HepG2 (cell line): ENCODE measurements at regions not wholly inside any gene's neighbourhood (a gene's known extent, or its start where the extent isn't known, plus 50 kb on each side); places are given as distances from the start of the nearest gene placed in this dataset.
A peak's percentile ranks its signal among the peaks of the same experiment; 100 is the strongest.

Source experiments
- ATF7-NPFF ChIP-seq: sonication (generic); formaldehyde crosslinking; IDR thresholded peaks from 2 replicates; pipeline ENCODE4 v1.8.1; 2023; ENCODE audit warnings: mild to moderate bottlenecking, low read depth, missing genetic modification reagents, moderate library complexity
- CSRNP1 ChIP-seq: sonication (generic); formaldehyde crosslinking; IDR thresholded peaks from 2 replicates; pipeline ENCODE4 v1.8.1; 2023; ENCODE audit warnings: mild to moderate bottlenecking, missing genetic modification reagents
- KLF16 ChIP-seq, 2 experiments: sonication (generic) in 1 of 2; formaldehyde crosslinking in 1 of 2; IDR thresholded peaks; 2 replicates each; pipeline versions ENCODE4 v1.6.1 to v1.8.0; 2016 to 2023; ENCODE audit warnings: missing genetic modification reagents in 2 of 2, missing compliant biosample characterization in 1 of 2
- NCOA5 ChIP-seq: sonication (generic); formaldehyde crosslinking; IDR thresholded peaks from 2 replicates; pipeline ENCODE4 v1.4.0; 2020; ENCODE audit warnings: missing genetic modification reagents
- PRDM4 ChIP-seq: sonication (generic); formaldehyde crosslinking; IDR thresholded peaks from 2 replicates; pipeline ENCODE4 v1.9.0; 2021; ENCODE audit warnings: missing genetic modification reagents, borderline replicate concordance
- THYN1 ChIP-seq: sonication (generic); formaldehyde crosslinking; IDR thresholded peaks from 2 replicates; pipeline ENCODE4 v1.8.1; 2023; ENCODE audit warnings: low read depth, mild to moderate bottlenecking, moderate library complexity, missing genetic modification reagents, borderline replicate concordance
- ZIK1 ChIP-seq: sonication (generic); formaldehyde crosslinking; IDR thresholded peaks from 2 replicates; pipeline ENCODE4 v1.5.0; 2020; ENCODE audit warnings: mild to moderate bottlenecking, low read depth, missing genetic modification reagents, borderline replicate concordance
- ZNF234 ChIP-seq: sonication (generic); formaldehyde crosslinking; conservative IDR thresholded peaks from 2 replicates; pipeline ENCODE4 v1.5.1; 2020; ENCODE audit warnings: mild to moderate bottlenecking, missing genetic modification reagents
- ZNF382 ChIP-seq: sonication (generic); formaldehyde crosslinking; IDR thresholded peaks from 2 replicates; pipeline ENCODE4 v1.5.0; 2020; ENCODE audit warnings: missing genetic modification reagents, mild to moderate bottlenecking, borderline replicate concordance
- ZNF577 ChIP-seq: sonication (generic); formaldehyde crosslinking; IDR thresholded peaks from 2 replicates; pipeline ENCODE4 v1.4.0; 2020; ENCODE audit warnings: mild to moderate bottlenecking, low read depth, missing genetic modification reagents, borderline replicate concordance
- ZXDC ChIP-seq: sonication (generic); formaldehyde crosslinking; IDR thresholded peaks from 2 replicates; pipeline ENCODE4 v1.5.0; 2020; ENCODE audit warnings: mild to moderate bottlenecking, missing genetic modification reagents
- TF ChIP-seq, protein P1 (sequence below): IDR thresholded peaks from 2 replicates; pipeline ENCODE4 v1.6.1; 2016; ENCODE audit warnings: missing genetic modification reagents, missing compliant biosample characterization
- TF ChIP-seq, protein P2 (sequence below): sonication (generic); formaldehyde crosslinking; IDR thresholded peaks from 2 replicates; pipeline ENCODE4 v1.4.0; 2020; ENCODE audit warnings: missing genetic modification reagents
- TF ChIP-seq, protein P3 (sequence below): sonication (generic); formaldehyde crosslinking; IDR thresholded peaks from 2 replicates; pipeline ENCODE4 v1.5.1; 2020; ENCODE audit warnings: missing genetic modification reagents, mild to moderate bottlenecking, borderline replicate concordance

DNA sequence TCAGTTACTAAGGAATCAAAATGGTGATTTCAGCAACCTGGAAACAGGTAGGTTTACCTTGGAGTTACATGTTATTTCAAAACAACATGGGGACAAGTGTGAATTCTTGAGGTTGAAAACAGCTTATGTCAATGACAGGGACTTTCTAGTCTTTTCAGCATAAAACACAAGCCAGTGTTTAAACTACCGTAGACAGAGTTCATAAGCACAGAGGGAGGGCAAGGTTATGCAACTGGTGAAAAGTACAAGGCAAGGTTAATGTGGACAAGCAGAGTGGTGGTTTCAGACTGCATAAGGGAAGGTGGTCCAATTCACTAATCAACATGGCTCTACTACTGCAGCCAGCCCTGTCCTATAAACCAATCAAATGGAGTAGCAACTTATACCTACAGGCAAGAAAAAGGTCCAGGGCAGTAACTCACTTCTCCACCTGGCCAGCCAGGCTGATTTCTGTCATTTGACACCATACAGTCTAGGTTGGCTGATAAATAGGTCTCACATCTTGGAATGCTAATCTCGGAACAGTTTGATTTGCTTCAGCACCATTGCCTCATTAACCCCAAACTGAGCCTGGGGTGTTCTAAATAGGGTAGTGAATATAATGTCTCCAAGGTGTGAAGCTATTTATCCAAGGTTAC, 250.3 kb upstream of the PROX1 start (continued):
- no peak for TF ChIP-seq ATF7-NPFF (CRISPR knock-in tag)
- no peak for TF ChIP-seq ZXDC (CRISPR knock-in tag)
- peak in 1 of 2 experiments; percentile 37; a peak in 1 of 4 replicates for TF ChIP-seq KLF16 (CRISPR knock-in tag; IDR thresholded peaks at IDR 0.05)
- TF ChIP-seq ZNF382 (CRISPR knock-in tag) = no peak
- TF ChIP-seq ZNF234 (CRISPR knock-in tag) = no peak
- TF ChIP-seq PRDM4 (CRISPR knock-in tag) = no peak
- TF ChIP-seq ZIK1 (CRISPR knock-in tag) = no peak
- no peak for TF ChIP-seq NCOA5 (CRISPR knock-in tag)
- TF ChIP-seq, protein P1, sequence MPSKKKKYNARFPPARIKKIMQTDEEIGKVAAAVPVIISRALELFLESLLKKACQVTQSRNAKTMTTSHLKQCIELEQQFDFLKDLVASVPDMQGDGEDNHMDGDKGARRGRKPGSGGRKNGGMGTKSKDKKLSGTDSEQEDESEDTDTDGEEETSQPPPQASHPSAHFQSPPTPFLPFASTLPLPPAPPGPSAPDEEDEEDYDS = peak; percentile 58; the same call in 1 of the 2 replicates
- TF ChIP-seq, protein P2, sequence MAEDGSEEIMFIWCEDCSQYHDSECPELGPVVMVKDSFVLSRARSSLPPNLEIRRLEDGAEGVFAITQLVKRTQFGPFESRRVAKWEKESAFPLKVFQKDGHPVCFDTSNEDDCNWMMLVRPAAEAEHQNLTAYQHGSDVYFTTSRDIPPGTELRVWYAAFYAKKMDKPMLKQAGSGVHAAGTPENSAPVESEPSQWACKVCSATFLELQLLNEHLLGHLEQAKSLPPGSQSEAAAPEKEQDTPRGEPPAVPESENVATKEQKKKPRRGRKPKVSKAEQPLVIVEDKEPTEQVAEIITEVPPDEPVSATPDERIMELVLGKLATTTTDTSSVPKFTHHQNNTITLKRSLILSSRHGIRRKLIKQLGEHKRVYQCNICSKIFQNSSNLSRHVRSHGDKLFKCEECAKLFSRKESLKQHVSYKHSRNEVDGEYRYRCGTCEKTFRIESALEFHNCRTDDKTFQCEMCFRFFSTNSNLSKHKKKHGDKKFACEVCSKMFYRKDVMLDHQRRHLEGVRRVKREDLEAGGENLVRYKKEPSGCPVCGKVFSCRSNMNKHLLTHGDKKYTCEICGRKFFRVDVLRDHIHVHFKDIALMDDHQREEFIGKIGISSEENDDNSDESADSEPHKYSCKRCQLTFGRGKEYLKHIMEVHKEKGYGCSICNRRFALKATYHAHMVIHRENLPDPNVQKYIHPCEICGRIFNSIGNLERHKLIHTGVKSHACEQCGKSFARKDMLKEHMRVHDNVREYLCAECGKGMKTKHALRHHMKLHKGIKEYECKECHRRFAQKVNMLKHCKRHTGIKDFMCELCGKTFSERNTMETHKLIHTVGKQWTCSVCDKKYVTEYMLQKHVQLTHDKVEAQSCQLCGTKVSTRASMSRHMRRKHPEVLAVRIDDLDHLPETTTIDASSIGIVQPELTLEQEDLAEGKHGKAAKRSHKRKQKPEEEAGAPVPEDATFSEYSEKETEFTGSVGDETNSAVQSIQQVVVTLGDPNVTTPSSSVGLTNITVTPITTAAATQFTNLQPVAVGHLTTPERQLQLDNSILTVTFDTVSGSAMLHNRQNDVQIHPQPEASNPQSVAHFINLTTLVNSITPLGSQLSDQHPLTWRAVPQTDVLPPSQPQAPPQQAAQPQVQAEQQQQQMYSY (CRISPR knock-in tag) = no peak
- no peak for TF ChIP-seq CSRNP1 (CRISPR knock-in tag)
- TF ChIP-seq, protein P3, sequence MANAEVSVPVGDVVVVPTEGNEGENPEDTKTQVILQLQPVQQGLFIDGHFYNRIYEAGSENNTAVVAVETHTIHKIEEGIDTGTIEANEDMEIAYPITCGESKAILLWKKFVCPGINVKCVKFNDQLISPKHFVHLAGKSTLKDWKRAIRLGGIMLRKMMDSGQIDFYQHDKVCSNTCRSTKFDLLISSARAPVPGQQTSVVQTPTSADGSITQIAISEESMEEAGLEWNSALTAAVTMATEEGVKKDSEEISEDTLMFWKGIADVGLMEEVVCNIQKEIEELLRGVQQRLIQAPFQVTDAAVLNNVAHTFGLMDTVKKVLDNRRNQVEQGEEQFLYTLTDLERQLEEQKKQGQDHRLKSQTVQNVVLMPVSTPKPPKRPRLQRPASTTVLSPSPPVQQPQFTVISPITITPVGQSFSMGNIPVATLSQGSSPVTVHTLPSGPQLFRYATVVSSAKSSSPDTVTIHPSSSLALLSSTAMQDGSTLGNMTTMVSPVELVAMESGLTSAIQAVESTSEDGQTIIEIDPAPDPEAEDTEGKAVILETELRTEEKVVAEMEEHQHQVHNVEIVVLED = peak; percentile 38; the same call in 1 of the 2 replicates
- TF ChIP-seq THYN1 (CRISPR knock-in tag) = no peak
- no peak for TF ChIP-seq ZNF577 (CRISPR knock-in tag)
